GM12872 (cell line): ENCODE measurements at regions not wholly inside any gene's neighbourhood (a gene's known extent, or its start where the extent isn't known, plus 50 kb on each side); places are given as distances from the start of the nearest gene placed in this dataset.

Experiments
- TF ChIP-seq, protein P1 (sequence below): IDR thresholded peaks from 3 replicates; pipeline ENCODE4 v1.5.1; 2011; ENCODE audit warnings: low read depth, mild to moderate bottlenecking, low read length, moderate library complexity; ENCODE audit not compliant: insufficient read depth

DNA sequence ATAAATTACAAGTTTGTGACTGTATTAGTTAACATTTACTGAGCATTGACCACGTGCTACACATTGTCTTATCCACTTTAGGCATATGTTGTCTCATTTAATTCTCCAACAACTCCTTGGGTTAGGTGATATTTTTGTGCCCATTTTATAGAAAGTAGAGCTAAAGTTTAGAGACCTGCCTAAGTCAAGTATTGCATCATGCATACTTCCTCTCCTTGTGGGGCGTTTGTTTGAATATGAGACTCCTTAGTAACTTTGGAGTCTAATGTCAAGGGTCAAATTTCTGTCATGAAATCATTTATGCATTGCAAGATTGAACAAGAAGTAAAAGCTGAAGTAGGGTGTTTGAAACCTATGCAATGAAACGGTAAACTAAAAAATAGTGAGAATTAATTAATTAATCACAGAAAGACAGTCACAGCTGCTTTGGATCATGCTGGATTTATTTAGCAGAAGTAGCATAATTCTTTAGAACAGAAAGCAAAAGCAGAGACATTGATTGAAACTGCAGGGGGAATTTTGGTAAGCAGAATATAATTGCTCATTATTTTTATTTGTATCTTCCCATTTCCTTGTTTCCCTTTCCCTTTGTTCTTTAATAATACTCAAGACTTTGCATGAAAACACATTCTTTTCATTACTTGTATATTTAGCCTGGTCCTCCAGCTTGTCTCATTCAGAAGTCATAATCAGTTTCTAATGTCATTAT lies 1374.4 kb upstream of the GJE1 start:
- TF ChIP-seq, protein P1, sequence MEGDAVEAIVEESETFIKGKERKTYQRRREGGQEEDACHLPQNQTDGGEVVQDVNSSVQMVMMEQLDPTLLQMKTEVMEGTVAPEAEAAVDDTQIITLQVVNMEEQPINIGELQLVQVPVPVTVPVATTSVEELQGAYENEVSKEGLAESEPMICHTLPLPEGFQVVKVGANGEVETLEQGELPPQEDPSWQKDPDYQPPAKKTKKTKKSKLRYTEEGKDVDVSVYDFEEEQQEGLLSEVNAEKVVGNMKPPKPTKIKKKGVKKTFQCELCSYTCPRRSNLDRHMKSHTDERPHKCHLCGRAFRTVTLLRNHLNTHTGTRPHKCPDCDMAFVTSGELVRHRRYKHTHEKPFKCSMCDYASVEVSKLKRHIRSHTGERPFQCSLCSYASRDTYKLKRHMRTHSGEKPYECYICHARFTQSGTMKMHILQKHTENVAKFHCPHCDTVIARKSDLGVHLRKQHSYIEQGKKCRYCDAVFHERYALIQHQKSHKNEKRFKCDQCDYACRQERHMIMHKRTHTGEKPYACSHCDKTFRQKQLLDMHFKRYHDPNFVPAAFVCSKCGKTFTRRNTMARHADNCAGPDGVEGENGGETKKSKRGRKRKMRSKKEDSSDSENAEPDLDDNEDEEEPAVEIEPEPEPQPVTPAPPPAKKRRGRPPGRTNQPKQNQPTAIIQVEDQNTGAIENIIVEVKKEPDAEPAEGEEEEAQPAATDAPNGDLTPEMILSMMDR, result no peak

DNA sequence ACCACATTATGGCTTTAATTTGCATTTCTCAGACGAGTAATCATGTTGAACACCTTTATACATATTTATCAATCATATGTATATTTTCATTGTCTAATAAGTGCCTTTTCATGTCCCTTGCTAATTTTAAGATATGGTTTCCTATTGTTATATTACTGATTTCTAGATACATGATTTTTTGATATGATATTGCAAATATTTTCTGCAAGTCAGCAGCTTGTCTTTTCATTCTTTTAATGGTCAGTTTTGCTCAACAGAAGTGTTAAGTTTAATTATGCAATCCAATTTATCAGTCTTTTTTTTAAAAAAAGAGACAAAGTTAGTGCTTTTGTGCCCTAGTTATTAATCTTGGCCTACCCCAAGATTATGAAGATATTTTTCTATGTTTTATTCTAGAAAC lies 1377.8 kb upstream of the CITED2 start:
- TF ChIP-seq, protein P1, result no peak

DNA sequence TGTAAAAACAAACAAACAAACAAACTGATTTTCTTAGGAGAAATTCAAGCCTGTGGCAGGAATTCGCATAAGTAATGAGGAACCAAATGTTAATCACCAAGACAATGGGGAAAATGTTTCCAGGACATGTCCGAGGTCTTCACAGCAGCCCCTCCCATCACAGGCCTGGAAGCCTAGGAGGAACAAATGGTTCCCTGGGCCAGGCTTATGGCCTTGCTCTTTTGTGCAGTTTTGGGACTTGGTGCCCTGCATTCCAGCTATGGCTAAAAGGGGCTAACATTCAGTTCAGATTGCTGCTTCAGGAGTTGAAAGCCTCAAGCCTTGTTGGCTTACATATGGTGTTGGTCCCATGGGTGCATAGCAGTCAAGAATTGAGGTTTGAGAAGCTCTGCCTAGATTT lies 1372.7 kb upstream of the CITED2 start:
- TF ChIP-seq, protein P1, result no peak

DNA sequence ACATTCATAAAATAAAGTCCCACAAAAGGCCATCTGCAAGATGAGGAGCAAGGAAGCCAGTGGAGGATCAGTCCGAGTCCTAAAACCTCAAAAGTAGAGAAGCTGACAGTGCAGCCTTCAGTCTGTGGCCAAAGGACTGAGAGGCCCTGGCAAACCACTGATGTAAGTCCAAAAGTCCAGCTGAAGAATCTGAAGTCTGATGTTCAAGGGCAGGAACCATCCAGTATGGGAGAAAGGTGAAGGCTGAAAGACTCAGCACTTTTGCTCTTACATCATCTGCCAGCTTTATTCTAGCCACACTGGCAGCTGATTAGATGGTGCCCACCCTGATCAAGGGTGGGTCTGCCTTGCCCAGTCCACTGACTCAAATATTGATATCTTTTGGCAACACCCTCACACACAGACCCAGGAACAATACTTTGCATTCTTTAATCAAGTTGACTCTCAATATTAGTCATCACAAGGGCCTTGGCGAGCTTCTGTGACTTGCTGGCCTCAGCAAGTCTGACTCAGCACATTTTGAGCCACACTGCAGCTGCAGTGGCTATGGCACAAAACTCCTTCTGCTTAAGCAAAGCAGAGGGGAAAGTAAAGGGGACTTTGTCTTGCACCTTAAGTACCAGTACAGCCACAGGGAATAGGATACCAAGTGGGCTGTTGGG lies 1370.3 kb upstream of the CITED2 start:
- TF ChIP-seq, protein P1, result no peak

DNA sequence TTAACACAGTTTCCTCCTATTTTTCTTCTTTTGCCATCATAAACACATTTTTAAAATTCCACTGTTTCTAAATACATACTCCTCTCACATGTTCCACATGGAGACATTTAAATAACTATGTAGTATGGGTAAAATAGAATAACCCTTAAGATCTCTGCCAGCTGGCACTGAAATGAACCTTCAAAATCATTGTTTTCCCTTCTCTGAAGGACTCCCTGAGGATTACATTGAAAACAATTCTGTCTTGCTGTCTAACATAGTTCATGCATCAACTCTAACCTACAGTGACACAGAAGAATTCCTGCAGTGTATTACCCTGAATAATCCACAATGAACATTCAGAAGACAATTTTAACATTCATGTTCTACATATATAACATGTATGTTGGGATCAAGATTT lies 1361.8 kb upstream of the CITED2 start:
- TF ChIP-seq, protein P1, result no peak

DNA sequence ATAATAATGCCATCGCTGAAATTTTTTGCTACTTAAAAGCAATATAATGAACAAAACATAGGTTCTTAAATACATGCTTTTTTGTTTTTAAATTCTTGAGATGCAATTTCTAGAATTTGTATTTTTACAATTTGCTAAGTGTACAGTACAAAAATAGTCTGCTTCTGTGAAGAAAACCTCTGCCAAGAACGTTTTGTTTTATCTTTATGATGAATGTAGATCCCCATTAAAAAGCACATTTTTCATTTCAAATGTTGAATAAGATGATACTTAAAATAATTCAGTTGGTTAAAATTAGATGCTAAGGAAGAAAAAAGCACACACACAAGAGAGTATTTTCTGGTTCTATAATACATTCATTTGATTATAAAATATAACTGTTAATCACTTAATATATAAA lies 1358.5 kb upstream of the CITED2 start:
- TF ChIP-seq, protein P1, result no peak

DNA sequence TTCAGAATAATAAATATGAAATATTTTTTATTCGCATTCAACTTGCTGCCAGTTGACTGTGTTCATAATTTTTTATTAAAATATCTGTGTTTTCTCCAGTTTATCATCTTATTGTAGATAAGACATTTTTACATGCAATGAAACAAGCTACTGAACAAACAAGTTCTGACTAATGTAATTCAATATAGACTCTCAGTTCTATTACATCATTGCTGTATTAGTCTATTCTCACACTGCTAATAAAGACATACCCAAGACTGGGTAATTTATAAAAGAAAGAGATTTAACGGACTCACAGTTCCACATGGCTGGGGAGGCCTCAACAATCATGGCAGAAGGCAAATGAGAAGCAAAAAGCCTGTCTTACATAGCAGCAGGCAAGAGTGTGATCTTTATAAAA lies 1357.7 kb upstream of the CITED2 start:
- TF ChIP-seq, protein P1, result no peak
